Suprapubic skin (tissue), 4 donors: ENCODE measurements at regions not wholly inside any gene's neighbourhood (a gene's known extent, or its start where the extent isn't known, plus 50 kb on each side); places are given as distances from the start of the nearest gene placed in this dataset.

Source experiments
- EP300 ChIP-seq: sonication (generic); formaldehyde crosslinking; IDR thresholded peaks from one replicate; pipeline ENCODE4 v1.6.1; 2017; ENCODE audit warnings: antibody characterized with exemption
- POLR2A ChIP-seq, 2 donors: fragments of 450-650 bp; IDR thresholded peaks; one replicate each; pipeline ENCODE4 v1.6.1; 2017; ENCODE audit warnings: antibody characterized with exemption in 2 of 2, mild to moderate bottlenecking in 2 of 2, moderate library complexity in 2 of 2
- POLR2AphosphoS5 ChIP-seq, 3 donors: sonication (generic); formaldehyde crosslinking; IDR thresholded peaks; one replicate each; pipeline ENCODE4 v1.6.1; 2017; ENCODE audit warnings: antibody characterized with exemption in 3 of 3
- TF ChIP-seq, protein P1 (sequence below), 2 donors: fragments of 200-600 bp in 1 of 2; fragments of 450-650 bp in 1 of 2; sonication (generic) in 1 of 2; IDR thresholded peaks; one replicate each; pipeline ENCODE4 v1.5.1; 2016 to 2019; ENCODE audit warnings: antibody characterized with exemption in 2 of 2, mild to moderate bottlenecking in 1 of 2, moderate library complexity in 1 of 2

DNA sequence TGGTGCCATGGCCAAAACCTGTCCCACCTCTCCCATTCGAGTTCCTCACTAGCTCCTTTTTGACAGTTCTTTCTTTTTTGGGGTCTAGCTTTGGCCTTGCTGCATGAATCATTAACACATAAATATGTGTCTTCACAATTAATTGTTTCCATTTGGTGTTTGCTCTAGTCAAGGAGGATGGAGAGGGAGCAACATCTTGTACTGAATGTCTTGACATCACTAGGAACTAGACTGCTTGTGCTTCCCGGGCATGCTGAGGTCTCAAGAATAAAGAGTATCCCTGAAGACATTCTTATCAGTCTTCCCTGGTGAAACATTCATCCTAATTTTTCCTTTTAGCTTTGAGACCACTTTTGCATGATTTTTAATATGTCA is 77.0 kb upstream of the ESR1 start:
- TF ChIP-seq, protein P1, sequence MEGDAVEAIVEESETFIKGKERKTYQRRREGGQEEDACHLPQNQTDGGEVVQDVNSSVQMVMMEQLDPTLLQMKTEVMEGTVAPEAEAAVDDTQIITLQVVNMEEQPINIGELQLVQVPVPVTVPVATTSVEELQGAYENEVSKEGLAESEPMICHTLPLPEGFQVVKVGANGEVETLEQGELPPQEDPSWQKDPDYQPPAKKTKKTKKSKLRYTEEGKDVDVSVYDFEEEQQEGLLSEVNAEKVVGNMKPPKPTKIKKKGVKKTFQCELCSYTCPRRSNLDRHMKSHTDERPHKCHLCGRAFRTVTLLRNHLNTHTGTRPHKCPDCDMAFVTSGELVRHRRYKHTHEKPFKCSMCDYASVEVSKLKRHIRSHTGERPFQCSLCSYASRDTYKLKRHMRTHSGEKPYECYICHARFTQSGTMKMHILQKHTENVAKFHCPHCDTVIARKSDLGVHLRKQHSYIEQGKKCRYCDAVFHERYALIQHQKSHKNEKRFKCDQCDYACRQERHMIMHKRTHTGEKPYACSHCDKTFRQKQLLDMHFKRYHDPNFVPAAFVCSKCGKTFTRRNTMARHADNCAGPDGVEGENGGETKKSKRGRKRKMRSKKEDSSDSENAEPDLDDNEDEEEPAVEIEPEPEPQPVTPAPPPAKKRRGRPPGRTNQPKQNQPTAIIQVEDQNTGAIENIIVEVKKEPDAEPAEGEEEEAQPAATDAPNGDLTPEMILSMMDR (IDR thresholded peaks at IDR 0.05) = no peak
- no peak for TF ChIP-seq POLR2AphosphoS5 (IDR thresholded peaks at IDR 0.05)
- TF ChIP-seq POLR2A (IDR thresholded peaks at IDR 0.05) = no peak
- no peak for TF ChIP-seq EP300
